SK-N-MC (cell line): ENCODE measurements at regions not wholly inside any gene's neighbourhood (a gene's known extent, or its start where the extent isn't known, plus 50 kb on each side); places are given as distances from the start of the nearest gene placed in this dataset.

Source experiments
- EZH2 ChIP-seq: fragments of 200-600 bp; sonication (generic); IDR thresholded peaks from one replicate; pipeline ENCODE4 v1.6.1; 2017; ENCODE audit warnings: antibody characterized with exemption
- POLR2AphosphoS5 ChIP-seq: IDR thresholded peaks from 2 replicates; pipeline ENCODE4 v1.6.1; 2012; ENCODE audit warnings: mild to moderate bottlenecking, low read depth, low read length, borderline replicate concordance

DNA sequence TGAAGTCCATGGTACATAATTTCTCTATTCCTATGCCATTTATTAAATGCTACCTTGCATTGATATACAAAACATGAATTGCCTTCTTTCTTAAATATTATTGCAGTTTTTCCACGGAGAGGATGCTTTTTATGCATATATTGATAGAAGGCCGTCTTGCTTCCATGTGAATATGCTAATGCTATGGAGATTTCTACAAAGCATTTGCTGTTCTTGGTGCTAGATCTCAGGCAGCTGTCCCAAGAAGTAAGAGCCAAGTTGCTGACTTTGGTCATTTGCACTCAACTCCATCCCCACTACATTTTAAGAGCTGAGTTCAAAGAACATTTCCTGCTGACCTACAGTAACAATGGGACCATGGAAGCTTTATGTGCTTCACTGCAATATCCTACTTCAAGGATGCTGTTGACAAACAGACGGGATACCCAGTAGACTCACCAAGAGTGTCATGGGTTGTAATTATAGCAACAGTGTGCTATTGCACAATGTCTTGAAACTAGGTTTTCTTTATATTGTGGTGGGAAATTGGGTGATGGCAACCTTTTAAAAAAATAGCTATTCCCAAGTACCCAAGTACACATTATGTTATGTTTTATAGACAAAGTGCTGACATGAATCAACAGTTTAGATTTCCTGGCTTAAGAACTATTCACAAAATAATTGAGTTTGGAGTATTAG lies 1172.4 kb upstream of the PIK3C3 start:
- TF ChIP-seq EZH2: no peak
- TF ChIP-seq POLR2AphosphoS5: no peak
